ES-I3 (cell line): ENCODE measurements at regions not wholly inside any gene's neighbourhood (a gene's known extent, or its start where the extent isn't known, plus 50 kb on each side); places are given as distances from the start of the nearest gene placed in this dataset.
"Not testable (repeated sequence)": the region's sequence is repeated elsewhere in the genome, so short reads cannot be mapped to it uniquely, and the experiment has no call there.

Experiments
- H3K36me3 ChIP-seq: 2 replicates; pipeline ENCODE4 v1.6.1; 2013; ENCODE audit warnings: mild to moderate bottlenecking, low read length, control low read depth, moderate library complexity; ENCODE audit not compliant: insufficient read depth
- H3K4me1 ChIP-seq: 2 replicates; pipeline ENCODE4 v1.6.1; 2013; ENCODE audit warnings: mild to moderate bottlenecking, control low read depth, low read length; ENCODE audit not compliant: insufficient read depth
- H3K9ac ChIP-seq: 2 replicates; pipeline ENCODE4 v1.6.1; 2013; ENCODE audit warnings: low read depth, mild to moderate bottlenecking, low read length, moderate library complexity
- H3K9me3 ChIP-seq: 2 replicates; pipeline ENCODE4 v1.6.1; 2013; ENCODE audit warnings: mild to moderate bottlenecking, low read length, moderate library complexity; ENCODE audit not compliant: control insufficient read depth, insufficient read depth

- H3K36me3 ChIP-seq, result no peaks in the 10 kb centered on the region
- H3K9ac ChIP-seq, result no peak overlapping the region
- no peaks in the 10 kb centered on the region for H3K9me3 ChIP-seq
- no peaks in the 10 kb centered on the region for H3K4me1 ChIP-seq
These were observed 150.9 kb upstream of the SLC35G4 start for GRCh38 chr18:11458447-11458846.

DNA sequence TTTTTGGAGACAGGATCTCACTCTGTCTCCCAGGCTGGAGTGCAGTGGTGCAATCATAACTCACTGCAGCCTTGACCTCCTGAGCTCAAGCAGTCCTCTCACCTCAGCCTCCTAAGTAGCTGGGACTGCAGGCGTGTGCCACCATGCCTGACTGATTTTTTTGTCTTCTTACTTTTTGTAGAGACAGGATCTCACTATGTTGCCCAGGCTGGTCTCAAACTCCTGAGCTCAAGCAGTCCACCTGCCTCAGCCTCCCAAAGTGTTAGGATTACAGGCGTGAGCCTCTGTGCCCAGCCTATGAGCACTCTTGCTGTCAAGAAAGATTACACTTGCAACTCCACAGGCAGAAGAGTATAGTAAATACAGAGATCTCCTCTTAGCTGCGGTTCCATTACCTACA, 151.5 kb upstream of the SLC35G4 start:
- not testable (repeated sequence) for H3K9me3 ChIP-seq, H3K9ac ChIP-seq, H3K4me1 ChIP-seq, H3K36me3 ChIP-seq

DNA sequence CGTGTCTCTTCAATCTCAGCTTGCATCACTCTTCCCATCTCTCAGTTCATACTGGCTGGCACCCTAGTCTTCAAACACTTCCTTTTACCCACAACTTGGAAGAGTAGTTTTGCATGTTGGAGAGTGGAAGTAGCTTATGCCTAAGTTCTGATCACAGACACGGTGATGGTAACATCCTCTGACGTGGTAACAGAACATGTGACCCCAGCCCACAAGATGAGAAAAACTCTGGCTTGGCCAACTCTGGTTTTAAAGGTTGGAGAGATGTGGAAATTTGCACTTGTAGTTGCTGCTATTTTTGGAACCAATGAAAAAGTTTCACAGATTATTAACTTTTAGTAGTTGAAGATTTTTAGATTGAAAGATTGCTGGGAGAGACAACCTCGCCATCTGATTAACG, 155.4 kb upstream of the SLC35G4 start:
- Histone ChIP-seq H3K9me3 (no peaks in the 10 kb centered on the region), H3K4me1 (no peaks in the 10 kb centered on the region), H3K9ac (no peak overlapping the region), H3K36me3 (no peaks in the 10 kb centered on the region)

DNA sequence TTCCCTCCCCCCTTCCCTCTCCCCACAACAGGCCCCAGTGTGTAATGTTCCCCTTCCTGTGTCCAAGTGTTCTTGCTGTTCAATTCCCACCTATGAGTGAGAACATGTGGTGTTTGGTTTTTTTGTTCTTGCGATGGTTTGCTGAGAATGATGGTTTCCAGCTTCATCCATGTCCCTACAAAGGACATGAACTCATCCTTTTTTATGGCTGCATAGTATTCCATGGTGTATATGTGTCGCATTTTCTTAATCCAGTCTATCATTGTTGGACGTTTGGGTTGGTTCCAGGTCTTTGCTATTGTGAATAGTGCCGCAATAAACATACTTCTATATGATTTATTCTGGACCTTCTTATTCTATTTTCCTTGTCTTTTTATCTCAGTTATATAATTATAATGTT, 165.2 kb upstream of the SLC35G4 start:
- not testable (repeated sequence) for H3K4me1 ChIP-seq, H3K9me3 ChIP-seq, H3K9ac ChIP-seq, H3K36me3 ChIP-seq

GRCh38 chr18:11437046-11437445, 172.3 kb upstream of the SLC35G4 start:
- Histone ChIP-seq H3K9me3 (no peaks in the 10 kb centered on the region), H3K36me3 (no peaks in the 10 kb centered on the region), H3K4me1 (no peaks in the 10 kb centered on the region), H3K9ac (no peak overlapping the region)

DNA sequence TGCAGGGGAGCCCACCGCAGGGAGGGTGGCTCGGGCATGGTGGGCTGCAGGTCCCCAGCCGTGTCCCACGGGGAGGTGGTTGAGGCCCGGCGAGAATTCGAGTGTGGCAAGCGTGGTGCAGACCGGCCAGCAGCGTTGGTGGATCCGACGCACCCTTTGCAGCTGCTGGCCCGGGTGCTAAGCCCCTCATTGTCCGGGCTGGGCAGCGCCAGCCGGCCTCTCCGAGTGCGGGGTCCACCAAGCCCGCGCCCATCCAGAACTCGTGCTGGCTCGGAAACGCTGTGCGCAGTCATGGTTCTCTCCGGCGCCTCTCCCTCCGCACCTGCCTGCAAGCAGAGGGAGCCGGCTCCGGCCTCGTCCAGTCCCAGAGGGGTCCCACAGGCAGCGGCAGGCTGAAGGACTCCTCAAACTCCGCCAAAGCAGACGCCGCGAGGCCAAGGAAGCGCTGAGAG, 177.0 kb upstream of the SLC35G4 start:
- Histone ChIP-seq H3K36me3 (no peaks in the 10 kb centered on the region), H3K4me1 (no peaks in the 10 kb centered on the region), H3K9ac (no peak overlapping the region), H3K9me3 (no peaks in the 10 kb centered on the region)

DNA sequence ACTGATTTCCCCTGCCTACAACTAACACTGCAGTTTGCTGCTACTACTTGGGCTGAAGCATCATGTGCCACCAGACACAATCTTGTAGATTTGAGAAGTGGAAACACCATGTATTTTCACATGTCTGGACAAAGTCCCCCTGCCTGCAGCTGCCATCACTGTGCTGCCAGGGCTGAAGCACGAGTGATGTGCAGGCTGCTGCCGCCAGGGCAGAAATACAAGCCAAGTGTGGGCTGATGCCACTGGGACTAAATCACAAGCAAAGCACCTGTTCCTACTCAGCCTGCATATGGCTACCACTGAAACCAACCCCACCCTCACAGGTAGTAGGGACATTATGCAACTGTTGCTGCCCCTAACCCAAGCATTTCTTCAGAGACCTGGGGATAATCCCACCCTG, 179.5 kb upstream of the SLC35G4 start:
- H3K4me1 ChIP-seq, result no peaks in the 10 kb centered on the region
- H3K9ac ChIP-seq, result no peak overlapping the region
- no peaks in the 10 kb centered on the region for H3K9me3 ChIP-seq
- H3K36me3 ChIP-seq, result no peaks in the 10 kb centered on the region

DNA sequence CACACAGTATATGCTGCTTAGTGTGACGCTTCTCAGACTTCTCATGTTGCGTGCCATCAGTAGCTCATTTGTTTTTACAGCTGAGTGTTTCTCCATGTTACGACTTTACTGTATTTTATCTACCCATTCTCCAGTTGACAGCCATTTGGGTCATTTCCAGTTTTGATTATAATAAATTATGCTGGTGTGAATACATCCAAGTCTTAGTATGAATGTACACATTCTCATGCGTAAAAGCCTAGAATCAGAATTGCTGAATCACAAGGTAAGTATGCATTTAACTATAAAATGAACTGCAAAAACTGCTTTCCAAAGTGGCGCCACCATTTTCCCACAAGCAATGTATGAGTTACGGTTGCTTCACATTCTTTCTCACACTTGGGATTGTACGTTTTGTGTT, 184.2 kb upstream of the SLC35G4 start:
- H3K9ac ChIP-seq, result no peak overlapping the region
- H3K4me1 ChIP-seq, result no peaks in the 10 kb centered on the region
- no peaks in the 10 kb centered on the region for H3K9me3 ChIP-seq
- no peaks in the 10 kb centered on the region for H3K36me3 ChIP-seq

GRCh38 chr18:11419338-11419737, 190.1 kb upstream of the SLC35G4 start:
- Histone ChIP-seq H3K9me3 (no peaks in the 10 kb centered on the region), H3K36me3 (no peaks in the 10 kb centered on the region), H3K4me1 (no peaks in the 10 kb centered on the region), H3K9ac (no peak overlapping the region)

DNA sequence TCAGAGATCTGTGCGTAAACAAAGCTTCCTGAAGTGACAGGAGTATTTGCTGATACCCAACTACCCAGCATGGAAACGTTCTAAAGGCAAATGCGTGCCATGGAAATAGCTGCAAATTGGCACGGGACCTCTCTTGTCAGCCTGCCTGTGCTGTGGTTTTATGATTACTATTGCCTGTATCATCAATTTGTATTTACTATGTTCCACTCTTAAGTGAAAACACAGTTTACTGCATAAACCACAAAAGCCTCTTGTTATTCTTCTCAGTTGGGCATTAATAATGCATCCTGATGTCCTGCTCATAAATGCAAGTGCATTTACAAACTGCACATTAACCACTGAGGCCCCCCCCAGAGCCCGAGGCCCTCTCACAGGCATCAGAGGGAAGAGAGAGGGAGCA, 196.6 kb upstream of the SLC35G4 start:
- H3K9ac ChIP-seq, result no peak overlapping the region
- H3K4me1 ChIP-seq, result no peaks in the 10 kb centered on the region
- H3K9me3 ChIP-seq, result no peaks in the 10 kb centered on the region
- H3K36me3 ChIP-seq, result no peaks in the 10 kb centered on the region

GRCh38 chr18:11411048-11411447, 198.3 kb upstream of the SLC35G4 start:
- Histone ChIP-seq H3K4me1 (no peaks in the 10 kb centered on the region), H3K9ac (no peak overlapping the region), H3K36me3 (no peaks in the 10 kb centered on the region), H3K9me3 (no peaks in the 10 kb centered on the region)

- no peak overlapping the region for H3K9ac ChIP-seq
- H3K4me1 ChIP-seq, result no peaks in the 10 kb centered on the region
- no peaks in the 10 kb centered on the region for H3K9me3 ChIP-seq
- no peaks in the 10 kb centered on the region for H3K36me3 ChIP-seq
These were observed 200.8 kb upstream of the SLC35G4 start for GRCh38 chr18:11408555-11409065.

DNA sequence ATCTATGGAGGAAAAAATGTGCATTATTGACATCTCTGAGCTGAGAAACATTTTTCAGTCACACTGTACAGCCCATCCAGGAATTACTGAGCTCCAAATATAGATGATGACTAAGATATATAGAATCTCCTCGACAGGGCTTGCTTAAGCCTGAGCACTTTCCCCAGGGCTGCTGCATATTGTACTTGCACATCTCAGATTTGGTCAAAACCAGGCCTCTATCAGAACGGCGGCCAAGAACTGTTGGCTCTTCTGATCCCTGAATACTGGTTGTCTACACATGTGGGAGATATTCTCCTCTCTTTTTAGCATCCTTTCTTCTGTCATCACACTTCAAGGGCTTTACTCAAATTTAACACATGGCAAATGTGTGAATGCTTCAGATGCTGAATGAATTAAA, 201.5 kb upstream of the SLC35G4 start:
- Histone ChIP-seq H3K9ac (no peak overlapping the region), H3K4me1 (no peaks in the 10 kb centered on the region), H3K36me3 (no peaks in the 10 kb centered on the region), H3K9me3 (no peaks in the 10 kb centered on the region)

DNA sequence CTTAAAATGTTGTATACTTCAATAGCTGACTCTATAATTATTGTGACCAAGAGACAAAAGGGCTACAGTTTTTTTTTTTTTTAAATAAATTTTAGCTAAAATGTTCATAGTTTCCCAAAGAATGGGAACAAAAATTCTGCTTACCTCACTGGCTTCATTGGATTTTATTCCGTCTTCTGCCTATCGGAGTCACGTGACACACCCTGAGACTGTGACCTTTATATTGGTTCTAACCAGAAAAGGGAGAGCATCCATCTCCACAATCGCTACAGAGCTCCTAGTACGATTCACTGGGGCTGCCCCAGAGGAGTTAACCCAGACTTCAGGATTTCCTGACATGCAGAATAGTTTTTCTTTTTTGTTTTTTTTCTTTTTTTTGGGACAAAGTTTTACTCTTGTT, 203.6 kb upstream of the SLC35G4 start:
- Histone ChIP-seq H3K9me3 (no peaks in the 10 kb centered on the region), H3K9ac (no peak overlapping the region), H3K36me3 (no peaks in the 10 kb centered on the region), H3K4me1 (no peaks in the 10 kb centered on the region)

- H3K4me1 ChIP-seq, result no peaks in the 10 kb centered on the region
- no peaks in the 10 kb centered on the region for H3K9me3 ChIP-seq
- no peak overlapping the region for H3K9ac ChIP-seq
- H3K36me3 ChIP-seq, result no peaks in the 10 kb centered on the region
These were observed 208.7 kb upstream of the SLC35G4 start for GRCh38 chr18:11400703-11401102.

- Histone ChIP-seq H3K36me3 (no peaks in the 10 kb centered on the region), H3K4me1 (no peaks in the 10 kb centered on the region), H3K9me3 (no peaks in the 10 kb centered on the region), H3K9ac (no peak overlapping the region)
These were observed 210.8 kb upstream of the SLC35G4 start for GRCh38 chr18:11398625-11399024.
